HEK293 (cell line): ENCODE measurements at regions not wholly inside any gene's neighbourhood (a gene's known extent, or its start where the extent isn't known, plus 50 kb on each side); places are given as distances from the start of the nearest gene placed in this dataset.

Experiments
- CTCF ChIA-PET: fragments of 350-600 bp; formaldehyde crosslinking; extraction: SDS; loops from one replicate; lab custom pipeline; 2021; ENCODE audit warnings: antibody characterized with exemption; lab: Yijun Ruan, JAX
- POLR2A ChIA-PET: fragments of 300-600 bp; formaldehyde crosslinking; extraction: SDS; loops from one replicate; lab custom pipeline; 2020; ENCODE audit warnings: antibody characterized with exemption, inconsistent platforms; lab: Yijun Ruan, JAX
- H3K27ac ChIP-seq: fragments of 200-500 bp; sonication (Bioruptor generic); 2 replicates; pipeline ENCODE4 v1.5.1; 2014; ENCODE audit warnings: low read depth, low read length, control low read depth, inconsistent platforms; ENCODE audit errors: extremely low read depth
- H3K36me3 ChIP-seq, 2 experiments: fragments of 200-500 bp in 1 of 2; sonication (Bioruptor generic) in 1 of 2; 1 replicate in 1 of 2; 2 replicates in 1 of 2; pipeline ENCODE4 v1.5.1; 2014 to 2017; ENCODE audit warnings: inconsistent platforms in 2 of 2, low read length in 2 of 2; ENCODE audit not compliant: control insufficient read depth in 2 of 2, insufficient read depth in 1 of 2
- H3K4me1 ChIP-seq: fragments of 200-500 bp; sonication (Bioruptor generic); 2 replicates; pipeline ENCODE4 v1.5.1; 2014; ENCODE audit warnings: mild to moderate bottlenecking, low read length, inconsistent platforms; ENCODE audit not compliant: control insufficient read depth, insufficient read depth
- H3K4me3 ChIP-seq: 2 replicates; pipeline ENCODE4 v1.5.1; 2011; ENCODE audit warnings: low read depth, mild to moderate bottlenecking, control low read depth, low read length, moderate library complexity
- H3K9me3 ChIP-seq: fragments of 200-500 bp; sonication (Bioruptor generic); 2 replicates; pipeline ENCODE4 v1.5.1; 2014; ENCODE audit warnings: low read depth, low read length, inconsistent platforms; ENCODE audit not compliant: control insufficient read depth, insufficient read depth
- EGR2 ChIP-seq: fragments of 450-650 bp; formaldehyde crosslinking; IDR thresholded peaks from 2 replicates; pipeline ENCODE4 v1.5.1; 2016; ENCODE audit warnings: low read depth, missing biosample characterization, missing genetic modification characterization
- IKZF3 ChIP-seq: fragments of 450-650 bp; IDR thresholded peaks from 2 replicates; pipeline ENCODE4 v1.5.0; 2018; ENCODE audit warnings: missing biosample characterization, mild to moderate bottlenecking, missing genetic modification characterization, moderate library complexity
- KLF17 ChIP-seq: fragments of 450-650 bp; formaldehyde crosslinking; IDR thresholded peaks from 2 replicates; pipeline ENCODE4 v1.5.1; 2016; ENCODE audit warnings: missing biosample characterization, missing genetic modification characterization
- MYNN ChIP-seq: fragments of 450-650 bp; formaldehyde crosslinking; IDR thresholded peaks from 2 replicates; pipeline ENCODE4 v1.5.1; 2016; ENCODE audit warnings: missing biosample characterization, missing genetic modification characterization, borderline replicate concordance
- TSHZ1 ChIP-seq: fragments of 450-650 bp; formaldehyde crosslinking; IDR thresholded peaks from 2 replicates; pipeline ENCODE4 v1.5.1; 2016; ENCODE audit warnings: missing biosample characterization, missing genetic modification characterization, borderline replicate concordance
- ZBTB6 ChIP-seq: fragments of 450-650 bp; formaldehyde crosslinking; IDR thresholded peaks from 2 replicates; pipeline ENCODE4 v1.5.1; 2017; ENCODE audit warnings: missing biosample characterization, missing genetic modification characterization
- ZFHX2 ChIP-seq: fragments of 450-650 bp; formaldehyde crosslinking; conservative IDR thresholded peaks from 2 replicates; pipeline ENCODE4 v1.5.1; 2016; ENCODE audit warnings: missing biosample characterization, missing genetic modification characterization
- ZFP41 ChIP-seq: fragments of 450-650 bp; formaldehyde crosslinking; IDR thresholded peaks from 2 replicates; pipeline ENCODE4 v1.5.1; 2016; ENCODE audit warnings: missing biosample characterization, missing genetic modification characterization, borderline replicate concordance
- ZNF146 ChIP-seq: fragments of 450-650 bp; formaldehyde crosslinking; IDR thresholded peaks from 2 replicates; pipeline ENCODE4 v1.5.1; 2016; ENCODE audit warnings: missing biosample characterization, missing genetic modification characterization
- ZNF2 ChIP-seq: fragments of 450-650 bp; formaldehyde crosslinking; IDR thresholded peaks from 2 replicates; pipeline ENCODE4 v1.5.1; 2016; ENCODE audit warnings: missing biosample characterization, missing genetic modification characterization
- ZNF280D ChIP-seq: fragments of 450-650 bp; formaldehyde crosslinking; IDR thresholded peaks from 2 replicates; pipeline ENCODE4 v1.5.1; 2016; ENCODE audit warnings: missing biosample characterization, missing genetic modification characterization
- ZNF311 ChIP-seq: fragments of 450-650 bp; formaldehyde crosslinking; IDR thresholded peaks from 2 replicates; pipeline ENCODE4 v1.5.1; 2017; ENCODE audit warnings: missing biosample characterization, missing genetic modification characterization, borderline replicate concordance
- ZNF37A ChIP-seq: fragments of 450-650 bp; IDR thresholded peaks from 2 replicates; pipeline ENCODE4 v1.5.1; 2018; ENCODE audit warnings: missing biosample characterization, missing genetic modification characterization
- ZNF394 ChIP-seq: fragments of 450-650 bp; formaldehyde crosslinking; IDR thresholded peaks from 2 replicates; pipeline ENCODE4 v1.5.1; 2016; ENCODE audit warnings: missing biosample characterization, missing genetic modification characterization, mild to moderate bottlenecking, moderate library complexity, borderline replicate concordance
- ZNF423 ChIP-seq: fragments of 450-650 bp; formaldehyde crosslinking; IDR thresholded peaks from 2 replicates; pipeline ENCODE4 v1.5.1; 2016; ENCODE audit warnings: missing biosample characterization, missing genetic modification characterization
- ZNF514 ChIP-seq: fragments of 450-650 bp; formaldehyde crosslinking; IDR thresholded peaks from 2 replicates; pipeline ENCODE4 v1.5.1; 2016; ENCODE audit warnings: missing biosample characterization, missing genetic modification characterization
- ZNF521 ChIP-seq: fragments of 450-650 bp; formaldehyde crosslinking; IDR thresholded peaks from 2 replicates; pipeline ENCODE4 v1.5.1; 2017; ENCODE audit warnings: missing biosample characterization, mild to moderate bottlenecking, missing genetic modification characterization
- ZNF544 ChIP-seq: fragments of 450-650 bp; formaldehyde crosslinking; IDR thresholded peaks from 2 replicates; pipeline ENCODE4 v1.5.0; 2017; ENCODE audit warnings: missing biosample characterization, missing genetic modification characterization
- ZNF571 ChIP-seq: fragments of 450-650 bp; formaldehyde crosslinking; IDR thresholded peaks from 2 replicates; pipeline ENCODE4 v1.5.0; 2017; ENCODE audit warnings: missing biosample characterization, missing genetic modification characterization
- ZNF624 ChIP-seq: fragments of 450-650 bp; formaldehyde crosslinking; IDR thresholded peaks from 2 replicates; pipeline ENCODE4 v1.5.1; 2017; ENCODE audit warnings: missing biosample characterization, missing genetic modification characterization
- ZSCAN30 ChIP-seq: fragments of 450-650 bp; IDR thresholded peaks from 2 replicates; pipeline ENCODE4 v1.5.1; 2018; ENCODE audit warnings: missing biosample characterization, mild to moderate bottlenecking, missing genetic modification characterization, moderate library complexity
- TF ChIP-seq, protein P1 (sequence below): fragments of 450-650 bp; formaldehyde crosslinking; IDR thresholded peaks from 2 replicates; pipeline ENCODE4 v1.5.1; 2017; ENCODE audit warnings: missing biosample characterization, missing genetic modification characterization
- TF ChIP-seq, protein P2 (sequence below): sonication (generic); formaldehyde crosslinking; IDR thresholded peaks from 2 replicates; pipeline ENCODE4 v1.8.1; 2022; ENCODE audit warnings: mild to moderate bottlenecking, moderate library complexity, missing genetic modification reagents

- TF ChIP-seq ZNF2 (no peak), ZNF514 (no peak), EGR2 (tag by site-specific recombination) (no peak), ZNF521 (tag by site-specific recombination) (no peak), ZFHX2 (tag by site-specific recombination) (no peak)
These were observed 116.0 kb upstream of the SLC28A3 start (continued) for GRCh38 chr9:84456527-84456926.

DNA sequence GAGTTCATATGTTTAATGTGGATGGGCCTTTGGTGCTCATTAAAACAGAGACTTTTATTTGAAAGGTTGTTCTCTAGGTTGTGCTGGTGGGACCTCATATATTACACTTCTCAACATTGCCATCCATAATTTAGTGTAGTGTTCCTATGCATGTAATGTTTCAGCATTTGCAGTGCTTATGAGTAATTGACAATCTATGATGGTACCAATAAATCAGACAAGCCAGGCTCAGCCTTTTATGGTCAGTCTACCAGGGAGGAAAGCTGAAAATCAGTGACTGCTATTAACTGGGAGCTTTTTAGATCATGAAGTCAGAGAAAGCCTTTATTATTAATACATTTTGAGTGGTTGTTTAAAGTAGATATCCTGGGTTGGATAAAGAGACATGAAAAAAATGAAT, 120.1 kb upstream of the SLC28A3 start:
- POLR2A ChIA-PET, result no interaction called here

More for the DNA sequence above, 120.1 kb upstream of the SLC28A3 start:
- CTCF ChIA-PET, result interaction anchor here (1.2 to 1.7 kb wide), 2 partner anchors 55 to 64 kb away, joined by 4 to 10 read pairs; no protein-coding TSS in a partner anchor
- Histone ChIP-seq H3K4me3 (no peak overlapping the region), H3K27ac (no peak overlapping the region), H3K36me3 (no peaks in the 10 kb centered on the region), H3K9me3 (no peaks in the 10 kb centered on the region)
- TF ChIP-seq ZNF37A (no peak), TSHZ1 (tag by site-specific recombination) (no peak), ZNF146 (tag by site-specific recombination) (no peak), ZBTB6 (tag by site-specific recombination) (no peak), IKZF3 (no peak), ZNF394 (tag by site-specific recombination) (no peak), ZNF311 (no peak), ZNF624 (tag by site-specific recombination) (no peak), ZNF280D (tag by site-specific recombination) (no peak), ZSCAN30 (tag by site-specific recombination) (no peak), ZNF423 (no peak), MYNN (no peak), ZFP41 (tag by site-specific recombination) (no peak), ZNF544 (tag by site-specific recombination) (no peak), ZNF571 (no peak), KLF17 (no peak)
- TF ChIP-seq, protein P1, sequence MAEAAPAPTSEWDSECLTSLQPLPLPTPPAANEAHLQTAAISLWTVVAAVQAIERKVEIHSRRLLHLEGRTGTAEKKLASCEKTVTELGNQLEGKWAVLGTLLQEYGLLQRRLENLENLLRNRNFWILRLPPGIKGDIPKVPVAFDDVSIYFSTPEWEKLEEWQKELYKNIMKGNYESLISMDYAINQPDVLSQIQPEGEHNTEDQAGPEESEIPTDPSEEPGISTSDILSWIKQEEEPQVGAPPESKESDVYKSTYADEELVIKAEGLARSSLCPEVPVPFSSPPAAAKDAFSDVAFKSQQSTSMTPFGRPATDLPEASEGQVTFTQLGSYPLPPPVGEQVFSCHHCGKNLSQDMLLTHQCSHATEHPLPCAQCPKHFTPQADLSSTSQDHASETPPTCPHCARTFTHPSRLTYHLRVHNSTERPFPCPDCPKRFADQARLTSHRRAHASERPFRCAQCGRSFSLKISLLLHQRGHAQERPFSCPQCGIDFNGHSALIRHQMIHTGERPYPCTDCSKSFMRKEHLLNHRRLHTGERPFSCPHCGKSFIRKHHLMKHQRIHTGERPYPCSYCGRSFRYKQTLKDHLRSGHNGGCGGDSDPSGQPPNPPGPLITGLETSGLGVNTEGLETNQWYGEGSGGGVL (tag by site-specific recombination), result no peak
- TF ChIP-seq, protein P2, sequence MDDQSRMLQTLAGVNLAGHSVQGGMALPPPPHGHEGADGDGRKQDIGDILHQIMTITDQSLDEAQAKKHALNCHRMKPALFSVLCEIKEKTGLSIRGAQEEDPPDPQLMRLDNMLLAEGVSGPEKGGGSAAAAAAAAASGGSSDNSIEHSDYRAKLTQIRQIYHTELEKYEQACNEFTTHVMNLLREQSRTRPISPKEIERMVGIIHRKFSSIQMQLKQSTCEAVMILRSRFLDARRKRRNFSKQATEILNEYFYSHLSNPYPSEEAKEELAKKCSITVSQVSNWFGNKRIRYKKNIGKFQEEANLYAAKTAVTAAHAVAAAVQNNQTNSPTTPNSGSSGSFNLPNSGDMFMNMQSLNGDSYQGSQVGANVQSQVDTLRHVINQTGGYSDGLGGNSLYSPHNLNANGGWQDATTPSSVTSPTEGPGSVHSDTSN, result no peak
- TF ChIP-seq, all 188 proteins: peak for 0
- no peaks in the 10 kb centered on the region for H3K4me1 ChIP-seq
